Adrenal gland (tissue), 5 donors: ENCODE measurements at regions not wholly inside any gene's neighbourhood (a gene's known extent, or its start where the extent isn't known, plus 50 kb on each side); places are given as distances from the start of the nearest gene placed in this dataset.

ENCODE experiments used
- POLR2A ChIP-seq, 2 donors: fragments of 450-650 bp; IDR thresholded peaks; one replicate each; pipeline ENCODE4 v1.6.1; 2017; ENCODE audit warnings: antibody characterized with exemption in 2 of 2, mild to moderate bottlenecking in 2 of 2, moderate library complexity in 1 of 2
- TF ChIP-seq, protein P1 (sequence below), 6 experiments: fragments of 450-650 bp in 4 of 6; fragments of 200-600 bp in 2 of 6; sonication (generic) in 1 of 6; IDR thresholded peaks; 1 replicate in 5 of 6; 2 replicates in 1 of 6; pipeline versions ENCODE4 v1.5.1 to v1.8.0; 2016 to 2021; ENCODE audit warnings: antibody characterized with exemption in 6 of 6, mild to moderate bottlenecking in 2 of 6, moderate library complexity in 1 of 6
- donor health status: DM: no; HTN: no; CAD: no.

DNA sequence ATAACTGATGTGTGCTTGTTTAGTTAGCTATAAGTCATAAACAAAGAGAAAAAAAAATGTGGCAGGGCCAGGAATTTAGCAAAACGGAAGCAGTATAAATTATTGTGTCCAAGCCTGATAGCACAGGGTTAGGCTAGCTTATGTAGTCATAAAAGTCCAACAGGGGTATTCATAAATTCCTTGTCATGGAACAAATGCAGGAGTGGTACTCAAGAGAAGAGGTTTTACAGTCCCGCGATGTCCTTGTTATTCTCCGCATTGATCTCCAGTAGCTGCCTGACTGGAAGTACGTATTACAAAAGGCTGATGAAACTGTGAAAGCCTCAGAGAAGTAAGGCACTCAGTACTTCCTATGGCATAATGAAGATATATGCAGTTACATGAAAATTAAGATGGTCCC lies 336.9 kb upstream of the TRAM1L1 start:
- TF ChIP-seq, protein P1, sequence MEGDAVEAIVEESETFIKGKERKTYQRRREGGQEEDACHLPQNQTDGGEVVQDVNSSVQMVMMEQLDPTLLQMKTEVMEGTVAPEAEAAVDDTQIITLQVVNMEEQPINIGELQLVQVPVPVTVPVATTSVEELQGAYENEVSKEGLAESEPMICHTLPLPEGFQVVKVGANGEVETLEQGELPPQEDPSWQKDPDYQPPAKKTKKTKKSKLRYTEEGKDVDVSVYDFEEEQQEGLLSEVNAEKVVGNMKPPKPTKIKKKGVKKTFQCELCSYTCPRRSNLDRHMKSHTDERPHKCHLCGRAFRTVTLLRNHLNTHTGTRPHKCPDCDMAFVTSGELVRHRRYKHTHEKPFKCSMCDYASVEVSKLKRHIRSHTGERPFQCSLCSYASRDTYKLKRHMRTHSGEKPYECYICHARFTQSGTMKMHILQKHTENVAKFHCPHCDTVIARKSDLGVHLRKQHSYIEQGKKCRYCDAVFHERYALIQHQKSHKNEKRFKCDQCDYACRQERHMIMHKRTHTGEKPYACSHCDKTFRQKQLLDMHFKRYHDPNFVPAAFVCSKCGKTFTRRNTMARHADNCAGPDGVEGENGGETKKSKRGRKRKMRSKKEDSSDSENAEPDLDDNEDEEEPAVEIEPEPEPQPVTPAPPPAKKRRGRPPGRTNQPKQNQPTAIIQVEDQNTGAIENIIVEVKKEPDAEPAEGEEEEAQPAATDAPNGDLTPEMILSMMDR (IDR thresholded peaks at IDR 0.05) = no peak
- no peak for TF ChIP-seq POLR2A (IDR thresholded peaks at IDR 0.05)
